GM21723 (cell line): ENCODE measurements at regions not wholly inside any gene's neighbourhood (a gene's known extent, or its start where the extent isn't known, plus 50 kb on each side); places are given as distances from the start of the nearest gene placed in this dataset.
"Not testable (repeated sequence)": the region's sequence is repeated elsewhere in the genome, so short reads cannot be mapped to it uniquely, and the experiment has no call there.

Experiments used
- ATAC-seq: cut with Tn5 transposase; IDR thresholded peaks from one replicate; pipeline ENCODE4 v1.9.1; 2021; ENCODE audit warnings: mild to moderate bottlenecking, moderate library complexity; ENCODE audit not compliant: unreplicated experiment

DNA sequence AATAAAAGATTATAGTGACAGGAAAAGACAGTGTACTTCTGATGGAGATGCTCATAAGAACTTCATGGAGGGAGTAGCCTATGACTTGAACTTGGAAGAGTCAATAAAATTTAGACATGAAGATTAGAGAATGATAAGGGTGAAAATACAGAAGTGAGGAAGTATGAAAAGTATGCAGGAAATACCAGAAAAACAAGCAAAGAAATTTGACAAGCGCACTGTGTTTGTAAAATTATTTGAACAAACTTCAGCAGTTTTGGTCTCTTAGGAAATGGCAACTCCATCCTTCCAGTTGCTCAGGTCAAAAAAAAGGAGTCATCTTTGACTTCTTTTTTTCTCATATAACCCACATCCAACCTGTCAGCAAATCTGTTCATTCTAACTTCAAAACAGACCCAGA, 864.0 kb upstream of the ZEB2 start:
- no peak for ATAC-seq

DNA sequence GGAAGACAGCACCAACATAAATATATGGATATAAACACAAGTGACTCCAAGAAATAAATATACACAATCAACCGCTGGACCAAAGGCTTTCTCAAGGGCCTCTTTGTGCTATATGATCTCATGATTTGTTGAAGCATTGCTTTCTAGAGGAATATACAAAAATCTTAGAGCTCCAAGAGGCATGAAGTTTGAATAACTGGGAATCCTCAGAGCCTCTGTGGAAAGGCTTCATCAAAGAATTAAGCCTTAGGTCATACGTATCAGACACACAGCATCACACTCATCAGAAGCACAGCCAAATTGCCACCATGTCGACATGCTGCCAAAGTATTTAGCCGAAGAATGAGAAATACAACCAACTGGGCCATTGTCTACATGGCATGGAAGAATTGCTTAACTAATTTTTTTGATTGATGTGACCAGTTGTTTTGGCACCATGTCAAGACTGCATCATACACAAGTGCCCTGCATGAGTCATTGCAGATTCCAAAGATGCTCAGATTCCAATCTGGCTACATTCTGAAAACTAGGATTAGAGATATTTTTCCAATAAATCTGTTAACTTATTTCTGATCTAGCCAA, 860.6 kb upstream of the ZEB2 start:
- ATAC-seq: no peak

DNA sequence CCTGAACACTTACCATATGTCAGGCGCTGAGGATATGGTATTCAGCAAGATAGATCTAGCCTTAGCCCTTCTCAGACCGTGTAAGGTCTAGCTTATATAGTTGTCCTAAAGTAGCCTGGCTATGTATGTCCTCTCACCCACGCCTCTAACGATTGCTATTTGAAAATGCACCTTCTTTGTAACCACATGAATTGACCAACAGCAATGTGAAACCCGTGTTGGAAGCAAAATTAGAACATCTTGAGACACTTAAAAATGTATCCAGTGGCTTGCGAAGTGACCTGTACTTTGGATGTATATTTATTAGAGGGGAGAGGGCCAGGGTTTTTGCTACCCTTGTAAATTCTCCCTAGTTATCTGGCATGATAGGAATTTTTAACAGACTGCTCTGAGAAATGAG, 860.0 kb upstream of the ZEB2 start:
- no peak for ATAC-seq

DNA sequence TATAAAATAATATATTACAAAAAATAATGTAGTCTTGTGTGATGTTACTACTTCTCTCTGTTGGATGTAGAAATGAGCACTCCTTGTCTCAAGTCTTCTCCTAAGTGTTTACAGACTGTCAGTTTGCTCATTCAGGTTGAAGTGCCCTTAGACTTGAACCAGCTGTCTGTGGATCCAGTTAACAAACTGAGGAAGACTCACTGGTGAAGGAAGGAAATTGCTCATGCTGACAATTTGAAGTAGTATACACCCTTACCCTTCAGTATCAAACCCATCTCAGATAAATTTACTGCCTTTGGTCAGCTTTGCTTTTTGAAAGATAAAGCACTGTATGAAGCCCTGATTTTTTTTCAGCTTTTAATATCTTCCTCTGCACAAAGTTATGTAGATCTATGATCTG, 854.2 kb upstream of the ZEB2 start:
- no peak for ATAC-seq

DNA sequence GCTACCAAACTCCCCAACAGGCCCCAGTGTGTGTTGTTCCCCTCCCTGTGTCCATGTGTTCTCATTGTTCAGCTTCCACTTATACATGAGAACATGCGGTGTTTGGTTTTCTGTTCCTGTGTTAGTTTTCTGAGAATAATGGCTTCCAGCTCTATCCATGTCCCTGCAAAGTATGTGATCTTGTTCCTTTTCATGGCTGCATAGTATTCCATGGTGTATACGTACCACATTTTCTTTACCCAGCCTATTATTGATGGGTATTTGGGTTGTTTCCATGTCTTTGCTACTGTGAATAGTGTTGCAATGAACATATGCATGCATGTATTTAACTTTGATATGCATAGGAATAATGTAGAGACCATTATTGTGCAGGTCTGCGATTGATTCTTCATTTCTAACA, 847.4 kb upstream of the ZEB2 start:
- ATAC-seq: not testable (repeated sequence)

DNA sequence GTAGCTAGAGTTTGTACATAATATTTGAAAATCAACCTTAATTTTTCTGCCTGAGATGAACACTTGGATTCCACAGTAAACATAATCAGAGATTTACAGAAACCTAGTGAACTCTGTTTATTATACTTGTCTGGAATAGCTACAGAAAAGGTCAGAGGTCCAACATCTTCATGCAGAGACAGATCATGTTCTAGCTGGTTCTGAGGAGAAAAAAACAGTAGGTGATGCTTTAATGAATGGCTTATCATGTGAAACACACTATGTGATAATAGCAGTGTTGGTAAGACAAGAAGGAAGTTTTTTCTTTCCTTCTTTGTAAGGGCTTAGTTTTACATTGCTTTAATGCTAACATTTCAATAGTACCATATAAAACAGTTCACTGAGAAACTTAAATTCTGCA, 846.4 kb upstream of the ZEB2 start:
- no peak for ATAC-seq

DNA sequence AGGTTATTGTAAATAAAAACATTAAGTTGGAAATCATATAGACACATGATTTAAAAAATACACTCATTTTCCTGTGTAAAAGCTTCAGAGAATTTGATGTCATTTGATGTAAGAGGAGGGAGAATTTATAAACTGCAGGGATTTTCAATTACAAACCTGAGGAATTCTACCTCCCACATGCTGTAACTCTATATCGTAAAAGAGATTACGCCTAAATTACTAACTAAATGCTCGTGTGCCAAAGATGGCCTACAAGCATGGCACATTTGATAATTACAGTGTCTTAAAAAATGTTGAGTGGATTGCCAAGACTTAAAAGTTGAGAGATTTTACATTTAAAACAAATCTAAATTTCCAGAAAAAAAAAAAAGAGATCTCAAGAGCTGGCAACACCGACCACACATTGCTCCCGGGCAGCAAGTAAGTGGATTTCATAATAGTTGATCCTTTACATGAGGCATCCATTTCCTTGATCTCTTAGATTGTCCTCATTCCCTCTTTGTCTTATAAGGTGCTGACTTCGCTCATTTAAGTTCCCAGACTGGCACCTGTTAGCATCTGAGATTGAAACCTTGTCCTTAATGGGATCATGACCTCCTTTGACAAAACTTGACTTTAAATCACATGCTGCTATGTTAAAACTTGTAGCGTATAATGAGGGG, 840.3 kb upstream of the ZEB2 start:
- no peak for ATAC-seq

DNA sequence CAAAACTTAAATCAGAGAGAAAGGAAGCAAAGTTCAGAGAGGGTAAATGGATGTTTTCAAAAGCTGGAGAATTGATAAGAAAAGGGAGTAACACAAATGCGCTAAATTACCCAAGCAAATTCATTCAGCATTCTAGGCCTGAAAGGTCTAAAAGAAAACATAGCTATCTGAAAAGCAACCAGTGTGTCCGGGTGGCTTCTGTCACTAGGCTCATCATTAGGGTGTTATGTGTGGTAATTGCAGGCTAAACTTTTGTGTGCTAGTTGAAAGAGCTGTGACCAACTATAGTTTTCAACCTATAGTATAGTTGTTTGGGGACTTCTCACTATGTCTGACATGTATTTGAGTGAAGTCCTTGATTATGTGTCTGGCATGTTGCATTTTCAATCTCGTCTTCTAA, 839.6 kb upstream of the ZEB2 start:
- ATAC-seq: no peak

DNA sequence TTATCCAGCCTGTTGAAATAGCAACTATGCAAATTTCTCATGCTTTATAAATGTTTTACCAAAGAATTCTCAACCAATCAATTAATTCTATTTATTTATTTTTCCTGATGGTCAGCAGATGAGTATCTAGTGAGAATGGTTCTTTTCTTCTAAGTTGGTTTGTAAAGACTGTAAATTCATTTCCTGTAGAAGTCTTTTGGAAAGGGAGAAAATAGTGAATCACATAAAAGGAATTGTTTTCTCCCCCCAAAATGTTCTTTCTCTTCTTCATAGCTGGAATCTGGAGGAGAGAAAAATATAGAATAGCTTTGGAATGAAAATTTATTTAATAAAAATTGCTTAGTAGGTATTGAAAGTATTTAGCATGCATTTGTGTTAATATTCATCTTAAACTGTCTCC, 836.1 kb upstream of the ZEB2 start:
- no peak for ATAC-seq

DNA sequence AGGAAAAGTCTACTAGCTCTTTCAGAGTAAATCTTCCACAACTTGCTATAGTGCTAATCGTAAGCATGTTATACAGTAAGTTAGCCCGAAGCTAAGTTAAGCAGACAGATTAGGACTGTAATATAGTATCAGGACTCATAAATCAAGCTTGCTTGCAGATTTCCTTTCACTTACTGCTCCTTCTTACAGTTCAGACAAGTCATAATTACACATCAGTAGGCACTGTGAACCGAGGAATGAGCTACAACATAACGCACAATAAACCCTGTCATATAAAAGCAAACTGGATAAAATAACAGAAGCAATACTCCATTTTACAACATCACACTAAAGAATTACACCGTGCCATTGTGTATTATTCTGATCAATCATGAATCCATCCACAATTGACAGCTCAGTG, 832.6 kb upstream of the ZEB2 start:
- ATAC-seq: no peak

DNA sequence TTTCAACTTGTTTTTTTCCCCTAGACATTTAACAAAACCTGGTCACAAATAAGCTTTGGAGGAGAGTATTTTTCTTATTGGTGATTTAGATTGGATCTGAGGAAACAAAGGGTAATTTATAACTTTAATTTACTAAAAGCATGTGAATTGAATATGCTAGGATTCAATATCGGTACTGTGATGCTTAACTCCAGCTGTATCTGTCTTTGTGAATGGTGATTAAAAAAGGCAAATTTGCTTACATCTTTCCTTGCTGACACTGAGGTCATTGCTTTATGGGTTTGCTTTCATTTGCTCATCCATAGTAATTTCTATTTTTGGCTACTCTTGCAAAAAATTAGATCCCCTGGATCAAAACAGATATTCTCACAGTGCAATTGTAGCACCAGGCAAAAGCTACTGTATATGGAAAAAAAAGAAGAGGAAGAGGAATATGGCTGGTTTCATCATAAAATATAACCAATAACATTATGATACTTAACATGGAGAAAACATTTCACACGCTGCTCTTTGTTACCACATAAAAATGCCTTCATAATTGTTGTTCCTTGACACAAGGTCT, 832.0 kb upstream of the ZEB2 start:
- no peak for ATAC-seq

DNA sequence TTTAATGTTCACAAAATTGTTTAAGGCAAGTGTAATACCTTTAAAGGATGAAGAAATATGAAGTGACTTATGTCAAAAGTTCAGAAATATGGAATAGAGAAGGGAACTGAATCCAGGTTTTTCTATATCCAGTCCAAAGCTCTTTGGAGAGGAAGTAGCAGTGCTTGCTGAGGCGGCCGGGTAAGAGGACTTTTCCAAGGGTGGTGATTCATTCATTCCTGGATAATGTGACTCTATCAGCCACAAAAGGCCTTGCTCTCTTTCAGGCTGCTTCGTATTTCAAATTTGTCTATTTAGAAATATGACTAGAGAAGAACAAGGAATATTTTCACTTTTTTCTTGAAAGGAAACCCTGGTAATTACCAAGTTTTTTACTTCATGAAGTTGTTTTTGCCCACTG, 830.1 kb upstream of the ZEB2 start:
- ATAC-seq: no peak

DNA sequence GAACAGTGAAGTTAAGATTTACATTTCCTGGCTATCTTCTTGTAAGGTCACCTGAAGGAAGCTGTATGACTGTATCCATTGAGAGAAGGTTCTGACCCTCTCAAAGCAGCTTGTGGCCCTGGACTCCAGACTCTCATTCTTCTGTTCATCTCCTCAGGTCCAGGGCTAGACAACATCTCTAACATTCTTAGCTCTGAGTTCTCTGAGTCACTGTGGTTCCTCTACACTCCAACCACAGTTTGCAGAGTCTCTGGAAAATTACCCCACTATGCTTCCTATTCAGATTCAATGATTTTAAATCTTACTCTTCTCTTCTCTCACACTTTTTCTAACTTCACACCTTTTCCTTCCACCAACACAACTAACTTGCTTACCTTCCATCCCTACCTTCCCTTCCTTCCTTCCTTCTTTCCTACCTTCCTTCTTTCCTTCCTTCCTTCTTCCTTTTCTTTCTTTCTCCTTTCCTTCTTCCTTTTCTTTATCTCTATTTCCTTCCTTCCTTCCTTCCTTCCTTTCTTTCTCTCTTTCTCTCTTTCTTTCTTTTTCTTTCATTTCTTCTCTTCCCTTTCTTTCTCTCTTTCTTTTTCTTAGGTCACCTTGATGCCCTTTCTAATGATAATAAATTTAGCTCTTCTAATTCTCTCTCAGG, 824.3 kb upstream of the ZEB2 start:
- ATAC-seq: no peak

DNA sequence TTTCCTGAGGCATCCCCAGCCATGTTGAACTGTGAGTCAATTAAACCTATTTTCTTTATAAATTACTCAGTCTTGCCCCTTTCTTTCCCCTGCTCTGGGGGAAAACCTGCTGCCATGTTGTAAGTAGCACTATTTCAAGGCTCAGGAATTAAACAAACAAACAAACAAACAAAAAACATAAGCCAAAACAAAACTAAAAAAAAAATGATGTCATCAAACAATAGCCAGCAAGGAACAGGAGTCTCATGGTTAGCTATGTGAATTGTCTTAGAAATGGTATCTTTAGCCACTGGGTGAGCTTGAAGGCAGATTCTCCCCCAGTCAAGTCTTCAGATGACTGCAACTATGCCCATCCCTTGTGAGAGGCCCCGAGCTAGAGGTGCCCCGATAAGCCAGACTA, 823.4 kb upstream of the ZEB2 start:
- ATAC-seq: no peak

DNA sequence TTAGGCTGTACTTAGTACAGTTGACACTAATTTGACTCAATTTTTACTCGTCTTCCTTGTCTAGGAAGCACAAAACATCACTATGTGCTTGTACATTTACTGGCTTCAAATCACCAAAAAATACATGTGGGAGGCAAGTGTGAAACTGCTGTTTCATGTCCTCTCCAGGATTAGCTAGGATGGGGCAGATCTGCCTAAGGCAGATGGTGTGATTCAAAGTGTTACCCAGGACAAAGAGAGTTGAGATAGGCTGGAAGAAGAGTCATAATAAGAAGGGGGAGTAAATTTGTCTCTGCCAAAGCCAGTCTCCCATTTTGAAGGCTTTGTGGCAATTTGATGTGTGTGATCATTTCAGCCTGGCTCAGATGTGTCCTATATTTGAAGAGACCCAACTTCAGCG, 821.6 kb upstream of the ZEB2 start:
- no peak for ATAC-seq

DNA sequence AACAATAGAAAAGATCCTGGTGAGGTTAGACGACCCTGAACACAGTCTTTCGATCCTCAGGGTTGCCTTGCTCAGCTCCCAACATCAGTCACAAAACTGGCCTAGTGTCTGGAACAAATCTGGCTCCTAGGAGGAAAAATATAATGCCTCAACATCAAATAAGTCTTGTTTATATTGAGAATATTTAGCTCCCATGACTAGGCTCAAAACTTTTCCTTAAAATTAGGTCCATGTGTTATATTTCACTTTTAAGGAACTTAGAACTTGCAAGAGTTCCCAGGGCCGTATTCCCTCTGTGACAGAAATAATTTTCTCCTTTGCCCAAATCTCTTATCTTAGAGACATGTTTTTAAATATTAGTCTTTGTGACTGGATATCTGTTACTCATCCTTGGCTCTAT, 819.7 kb upstream of the ZEB2 start:
- no peak for ATAC-seq

DNA sequence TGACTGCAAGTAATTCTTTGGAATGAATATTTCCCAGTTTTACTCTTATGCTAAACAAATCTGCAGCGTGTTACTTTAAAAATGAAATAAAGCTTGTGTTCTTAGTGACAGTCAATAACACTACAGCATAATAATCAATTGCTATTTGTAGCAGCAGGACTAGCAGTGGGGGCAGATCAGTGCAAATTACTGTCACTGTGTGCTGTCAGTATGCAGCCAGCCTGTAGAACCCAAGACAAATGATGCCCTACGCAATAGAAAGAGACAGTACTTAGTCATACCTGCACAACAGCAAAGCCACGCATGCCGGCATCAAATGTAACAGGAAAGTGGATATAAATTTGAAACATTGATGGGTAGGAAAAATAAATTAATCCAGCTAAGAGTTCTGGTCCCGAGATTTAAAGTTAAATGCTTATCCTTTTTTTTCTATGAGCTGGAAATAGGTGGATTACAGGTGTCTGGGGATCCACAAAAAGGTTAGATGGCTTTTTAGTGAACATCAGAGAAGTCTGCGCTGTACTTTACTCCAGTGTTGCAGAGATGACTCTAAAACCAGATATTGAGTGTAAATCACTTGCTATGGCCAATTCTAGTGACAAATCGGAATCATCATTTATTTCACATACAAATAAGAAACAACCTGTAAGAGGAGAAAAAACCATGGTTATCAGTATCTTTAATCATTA, 812.4 kb upstream of the ZEB2 start:
- ATAC-seq: no peak

DNA sequence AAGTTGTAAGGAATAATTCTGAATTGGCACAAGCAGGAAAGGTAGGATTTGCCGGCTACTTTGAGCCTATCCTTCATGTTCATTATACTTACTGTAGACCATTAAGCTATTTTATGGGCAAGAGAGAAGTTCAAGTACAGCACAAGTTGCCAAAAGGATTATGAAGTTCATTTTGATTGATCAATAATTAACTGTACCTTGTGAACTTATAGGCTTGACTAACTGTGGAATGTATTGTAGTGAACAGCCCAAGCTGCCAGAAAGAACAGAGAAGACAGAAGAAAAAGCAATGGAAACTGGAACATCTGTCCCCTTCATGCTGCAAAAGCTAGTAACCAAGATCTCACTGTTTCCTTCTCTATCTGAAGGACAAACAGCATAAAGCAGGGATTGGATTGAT, 810.1 kb upstream of the ZEB2 start:
- no peak for ATAC-seq

DNA sequence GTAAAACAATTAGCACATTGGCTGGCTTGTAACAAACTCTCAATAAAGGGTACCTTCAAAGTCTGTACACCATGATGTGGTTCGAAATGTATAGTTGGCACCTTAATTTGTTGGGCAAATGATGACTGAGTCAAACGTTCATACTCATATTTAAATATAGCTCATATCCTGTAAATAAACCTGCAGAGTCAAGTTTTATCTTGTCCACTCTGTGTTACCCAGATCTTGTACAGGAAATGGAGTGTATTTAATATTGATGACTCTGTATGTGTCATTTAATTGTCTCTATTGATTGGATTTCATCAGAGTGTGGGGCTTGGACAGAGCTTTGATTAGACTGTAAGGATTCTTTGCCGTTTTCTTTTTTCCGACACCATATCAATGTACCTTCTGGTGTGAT, 805.6 kb upstream of the ZEB2 start:
- no peak for ATAC-seq

DNA sequence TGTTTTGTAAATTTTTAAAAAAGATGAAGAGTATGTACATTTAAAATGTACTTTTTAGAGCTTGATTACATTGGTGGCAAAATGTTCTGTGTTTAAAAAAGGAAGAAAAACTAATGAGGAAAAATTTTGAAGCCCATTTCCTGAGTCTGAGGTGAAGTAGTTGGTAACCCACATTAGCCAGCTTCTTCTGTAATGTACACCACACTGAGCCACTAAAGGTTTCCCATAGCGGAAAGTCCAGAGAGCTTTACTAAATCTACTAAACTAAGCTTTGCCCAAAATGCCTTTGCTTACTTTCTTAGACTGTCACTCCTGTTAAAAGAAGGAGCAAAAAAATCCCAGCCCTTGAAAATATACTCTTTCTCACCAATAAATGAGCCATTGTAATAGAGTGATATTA, 804.8 kb upstream of the ZEB2 start:
- ATAC-seq: no peak

DNA sequence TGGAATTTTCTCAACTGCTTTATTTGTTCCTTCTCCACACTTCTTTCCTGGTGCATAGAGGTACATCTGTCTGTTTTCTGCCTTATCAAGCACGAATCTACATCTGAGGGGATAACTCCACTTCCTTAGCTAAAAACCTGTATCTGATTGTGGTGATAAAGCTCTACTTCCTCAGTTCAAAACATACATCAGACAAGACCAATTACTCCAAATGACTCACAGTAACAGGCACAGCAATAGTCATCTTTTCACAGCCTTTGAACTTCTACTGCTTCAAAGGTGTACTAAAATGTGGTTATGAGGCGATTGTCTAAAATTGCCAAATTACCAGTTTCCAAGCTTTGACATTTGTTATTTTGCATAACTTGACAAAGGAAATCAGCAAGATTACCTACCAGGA, 803.6 kb upstream of the ZEB2 start:
- no peak for ATAC-seq

DNA sequence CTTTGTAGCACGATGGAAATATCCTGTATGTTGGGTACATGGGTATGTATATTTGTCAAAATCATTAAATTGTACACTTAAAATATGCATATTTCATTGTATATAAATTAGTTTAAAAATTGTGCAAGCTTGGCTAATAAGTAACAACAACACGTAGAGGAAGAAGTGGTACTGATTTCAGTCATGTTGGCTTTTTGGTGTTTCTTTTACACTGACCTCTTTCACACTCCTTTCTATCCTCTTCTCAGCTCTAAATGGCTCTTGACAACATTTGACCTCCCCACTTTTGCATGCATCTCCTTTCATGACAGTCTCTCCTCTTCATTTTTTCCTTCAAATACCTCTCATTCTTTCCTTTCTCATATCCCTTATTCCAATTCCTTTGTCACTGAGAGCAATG, 801.4 kb upstream of the ZEB2 start:
- no peak for ATAC-seq
